Neuronal stem cell (in vitro differentiated cells): ENCODE measurements at regions not wholly inside any gene's neighbourhood (a gene's known extent, or its start where the extent isn't known, plus 50 kb on each side); places are given as distances from the start of the nearest gene placed in this dataset.

Source experiments
- DNase-seq: peaks from one replicate; pipeline ENCODE4 v3.0.0-alpha.2; 2013; ENCODE audit warnings: low spot score
- H2AFZ ChIP-seq: one replicate; pipeline ENCODE4 v1.6.1; 2013; ENCODE audit warnings: mild to moderate bottlenecking, low read length, inconsistent platforms
- H2AK5ac ChIP-seq: 2 replicates; pipeline ENCODE4 v1.6.1; 2013; ENCODE audit warnings: low read depth, mild to moderate bottlenecking, inconsistent platforms, low read length, moderate library complexity, mixed read lengths
- H2BK120ac ChIP-seq: 2 replicates; pipeline ENCODE4 v1.6.1; 2013; ENCODE audit warnings: low read depth, mild to moderate bottlenecking, inconsistent platforms, low read length, moderate library complexity, mixed read lengths
- H2BK12ac ChIP-seq: one replicate; pipeline ENCODE4 v1.6.1; 2013; ENCODE audit warnings: low read length, inconsistent platforms
- H2BK15ac ChIP-seq: 2 replicates; pipeline ENCODE4 v1.6.1; 2013; ENCODE audit warnings: mild to moderate bottlenecking, low read length, inconsistent platforms, mixed read lengths
- H2BK5ac ChIP-seq: one replicate; pipeline ENCODE4 v1.6.1; 2013; ENCODE audit warnings: inconsistent platforms, mild to moderate bottlenecking, low read length, moderate library complexity
- H3K14ac ChIP-seq: one replicate; pipeline ENCODE4 v1.6.1; 2013; ENCODE audit warnings: low read length, inconsistent platforms
- H3K18ac ChIP-seq: 2 replicates; pipeline ENCODE4 v1.6.1; 2013; ENCODE audit warnings: low read length, inconsistent platforms
- H3K23ac ChIP-seq: 2 replicates; pipeline ENCODE4 v1.6.1; 2013; ENCODE audit warnings: low read depth, mild to moderate bottlenecking, mixed read lengths, low read length, inconsistent platforms; ENCODE audit not compliant: poor library complexity
- H3K27ac ChIP-seq: replicated peaks from 3 replicates; pipeline ENCODE4 v1.5.1; 2013; ENCODE audit warnings: low read length, inconsistent platforms
- H3K27me3 ChIP-seq, 3 experiments: 2 replicates each; pipeline ENCODE4 v1.6.1; 2013; ENCODE audit warnings: low read length in 3 of 3, mild to moderate bottlenecking in 2 of 3, inconsistent platforms in 1 of 3, low read depth in 1 of 3, mixed read lengths in 1 of 3, moderate library complexity in 1 of 3; ENCODE audit not compliant: control insufficient read depth in 3 of 3, insufficient read depth in 3 of 3
- H3K36me3 ChIP-seq, 2 donors: replicated peaks in 1 of 2; 2 replicates each; pipeline ENCODE4 v1.6.1; 2013; ENCODE audit warnings: low read length in 2 of 2; ENCODE audit not compliant: control insufficient read depth in 2 of 2, insufficient read depth in 2 of 2
- H3K4ac ChIP-seq: 2 replicates; pipeline ENCODE4 v1.6.1; 2013; ENCODE audit warnings: inconsistent platforms, mild to moderate bottlenecking, low read length, moderate library complexity
- H3K4me1 ChIP-seq, 2 donors: 1 replicate in 1 of 2; 2 replicates in 1 of 2; pipeline ENCODE4 v1.6.1; 2013; ENCODE audit warnings: low read length in 2 of 2, low read depth in 1 of 2; ENCODE audit not compliant: control insufficient read depth in 2 of 2, insufficient read depth in 1 of 2
- H3K4me2 ChIP-seq: one replicate; pipeline ENCODE4 v1.6.1; 2013; ENCODE audit warnings: mild to moderate bottlenecking, low read length, inconsistent platforms; ENCODE audit not compliant: insufficient read depth, poor library complexity, severe bottlenecking
- H3K4me3 ChIP-seq, 2 donors: 2 replicates each; pipeline ENCODE4 v1.5.1; 2013; ENCODE audit warnings: low read length in 2 of 2, mild to moderate bottlenecking in 2 of 2, inconsistent platforms in 1 of 2, moderate library complexity in 1 of 2
- H3K79me1 ChIP-seq: one replicate; pipeline ENCODE4 v1.6.1; 2013; ENCODE audit warnings: low read depth, mild to moderate bottlenecking, inconsistent platforms, low read length, moderate library complexity
- H3K9ac ChIP-seq: one replicate; pipeline ENCODE4 v1.6.1; 2013; ENCODE audit warnings: mild to moderate bottlenecking, low read depth, low read length, inconsistent platforms; ENCODE audit not compliant: poor library complexity
- H3K9me3 ChIP-seq, 2 donors: replicated peaks in 1 of 2; 2 replicates each; pipeline versions ENCODE3 to v1.6.1; 2013; ENCODE audit warnings: low read length in 2 of 2, mild to moderate bottlenecking in 2 of 2, inconsistent platforms in 1 of 2, low read depth in 1 of 2, mixed read lengths in 1 of 2, moderate library complexity in 1 of 2; ENCODE audit not compliant: control insufficient read depth in 2 of 2, insufficient read depth in 1 of 2
- H4K8ac ChIP-seq: one replicate; pipeline ENCODE4 v1.6.1; 2013; ENCODE audit warnings: low read depth, mild to moderate bottlenecking, inconsistent platforms, low read length, moderate library complexity
- H4K91ac ChIP-seq: one replicate; pipeline ENCODE4 v1.6.1; 2013; ENCODE audit warnings: low read length, low read depth, mild to moderate bottlenecking, inconsistent platforms; ENCODE audit not compliant: poor library complexity
- WGBS, 2 donors: extraction: QIAGEN DNeasy Blood & Tissue Kit; methylation state at CpG; one replicate each; pipeline ENCODE4 v1.1.7; 2013; ENCODE audit warnings: missing lambda C conversion rate in 2 of 2, mixed read lengths in 1 of 2; ENCODE audit not compliant: insufficient read length in 2 of 2, insufficient replicate concordance in 1 of 2; ENCODE audit errors: extremely low coverage in 2 of 2; 5-methylcytosine and 5-hydroxymethylcytosine counted together

- no peak overlapping the region for H3K9ac ChIP-seq
- H3K79me1 ChIP-seq = no peaks in the 10 kb centered on the region
- H3K27ac ChIP-seq = no peak overlapping the region
- H3K27me3 ChIP-seq = no peaks in the 10 kb centered on the region
- no peak overlapping the region for H2BK5ac ChIP-seq
- no peak overlapping the region for H3K23ac ChIP-seq
- H2AFZ ChIP-seq = no peak overlapping the region
- no peak overlapping the region for H3K18ac ChIP-seq
- no peaks in the 10 kb centered on the region for H3K9me3 ChIP-seq
- no peak overlapping the region for H3K4me3 ChIP-seq
- H3K4me2 ChIP-seq = no peak overlapping the region
- H3K4me1 ChIP-seq = no peaks in the 10 kb centered on the region
- no peak overlapping the region for H2BK120ac ChIP-seq
- H3K4ac ChIP-seq = no peak overlapping the region
- no peak overlapping the region for H4K8ac ChIP-seq
- H3K36me3 ChIP-seq = no peaks in the 10 kb centered on the region
- DNase-seq = no peak
- H2BK12ac ChIP-seq = no peak overlapping the region
- no peak overlapping the region for H4K91ac ChIP-seq
- H3K14ac ChIP-seq = no peak overlapping the region
- H2AK5ac ChIP-seq = no peak overlapping the region
- no peak overlapping the region for H2BK15ac ChIP-seq
These were observed 824.3 kb upstream of the ZEB2 start for GRCh38 chr2:145344076-145344724.

GRCh38 chr2:145343287-145343686 is 823.4 kb upstream of the ZEB2 start:
- Histone ChIP-seq H2BK15ac (no peak overlapping the region), H3K27me3 (no peaks in the 10 kb centered on the region), H2BK12ac (no peak overlapping the region), H3K9ac (no peak overlapping the region), H3K23ac (no peak overlapping the region), H3K4me2 (no peak overlapping the region), H2AFZ (no peak overlapping the region), H3K79me1 (no peaks in the 10 kb centered on the region), H2BK120ac (no peak overlapping the region), H4K8ac (no peak overlapping the region), H2AK5ac (no peak overlapping the region), H3K14ac (no peak overlapping the region), H2BK5ac (no peak overlapping the region), H3K9me3 (no peaks in the 10 kb centered on the region), H3K4ac (no peak overlapping the region), H3K18ac (no peak overlapping the region), H3K4me3 (no peak overlapping the region), H3K4me1 (no peaks in the 10 kb centered on the region), H3K27ac (no peak overlapping the region), H4K91ac (no peak overlapping the region), H3K36me3 (no peaks in the 10 kb centered on the region)
- WGBS, 2 donors = no CpG with 5 or more reads among the region's 2 CpGs
- no peak for DNase-seq

- no peaks in the 10 kb centered on the region for H3K36me3 ChIP-seq
- H3K23ac ChIP-seq = no peak overlapping the region
- no peak overlapping the region for H2BK12ac ChIP-seq
- no peak overlapping the region for H3K14ac ChIP-seq
- H3K18ac ChIP-seq = no peak overlapping the region
- no peak overlapping the region for H2BK5ac ChIP-seq
- DNase-seq = no peak
- no peaks in the 10 kb centered on the region for H3K27me3 ChIP-seq
- no peak overlapping the region for H3K4ac ChIP-seq
- H2BK120ac ChIP-seq = no peak overlapping the region
- H3K27ac ChIP-seq = no peak overlapping the region
- no peak overlapping the region for H4K8ac ChIP-seq
- no peaks in the 10 kb centered on the region for H3K79me1 ChIP-seq
- H3K9ac ChIP-seq = no peak overlapping the region
- no peak overlapping the region for H2AFZ ChIP-seq
- WGBS, 2 donors = no CpG with 5 or more reads among the region's 2 CpGs
- no peak overlapping the region for H2BK15ac ChIP-seq
- no peaks in the 10 kb centered on the region for H3K4me1 ChIP-seq
- no peak overlapping the region for H3K4me3 ChIP-seq
- H4K91ac ChIP-seq = no peak overlapping the region
- no peaks in the 10 kb centered on the region for H3K9me3 ChIP-seq
- H3K4me2 ChIP-seq = no peak overlapping the region
- H2AK5ac ChIP-seq = no peak overlapping the region
These were observed 821.6 kb upstream of the ZEB2 start for GRCh38 chr2:145341536-145341935.

GRCh38 chr2:145339646-145340045 is 819.7 kb upstream of the ZEB2 start:
- Histone ChIP-seq H3K9ac (no peak overlapping the region), H2AK5ac (no peak overlapping the region), H3K4me1 (no peaks in the 10 kb centered on the region), H2BK5ac (no peak overlapping the region), H2BK12ac (no peak overlapping the region), H3K27ac (no peak overlapping the region), H4K91ac (no peak overlapping the region), H3K23ac (no peak overlapping the region), H3K27me3 (no peaks in the 10 kb centered on the region), H3K4ac (no peak overlapping the region), H3K79me1 (no peaks in the 10 kb centered on the region), H3K14ac (no peak overlapping the region), H3K18ac (no peak overlapping the region), H3K36me3 (no peaks in the 10 kb centered on the region), H3K4me2 (no peak overlapping the region), H3K4me3 (no peak overlapping the region), H2BK15ac (no peak overlapping the region), H3K9me3 (no peaks in the 10 kb centered on the region), H2BK120ac (no peak overlapping the region), H4K8ac (no peak overlapping the region), H2AFZ (no peak overlapping the region)
- no peak for DNase-seq
- WGBS, 2 donors = no CpG with 5 or more reads among the region's 3 CpGs
